Activated CD4-positive, alpha-beta T cell treated with anti-CD3 and anti-CD28 coated beads, Interleukin-2, amount 10 ng/mL, durations not matched to agents 7 days and 5 days (primary cell): ENCODE measurements at regions not wholly inside any gene's neighbourhood (a gene's known extent, or its start where the extent isn't known, plus 50 kb on each side); places are given as distances from the start of the nearest gene placed in this dataset.

Experiments
- CTCF ChIA-PET: fragments of 350-600 bp; sonication (Branson Sonifier 250); formaldehyde crosslinking; loops from one replicate; lab custom pipeline; 2021; ENCODE audit warnings: antibody characterized with exemption; lab: Charles Lee
- POLR2A ChIA-PET: fragments of 350-600 bp; sonication (Branson Sonifier 250); formaldehyde crosslinking; loops from one replicate; lab custom pipeline; 2021; ENCODE audit warnings: antibody characterized with exemption; lab: Charles Lee
- DNase-seq: peaks from one replicate; pipeline ENCODE4 v3.0.0-alpha.2; 2020
- H3K27ac Mint-ChIP-seq: one replicate; pipeline ENCODE4 v1.8.0; 2021; ENCODE audit warnings: mild to moderate bottlenecking, moderate library complexity, mixed read lengths
- H3K27me3 Mint-ChIP-seq: one replicate; pipeline ENCODE4 v1.8.0; 2021; ENCODE audit warnings: mixed read lengths
- H3K36me3 Mint-ChIP-seq: one replicate; pipeline ENCODE4 v1.8.0; 2021; ENCODE audit warnings: low read depth, mixed read lengths
- H3K4me1 Mint-ChIP-seq: one replicate; pipeline ENCODE4 v1.8.0; 2021; ENCODE audit warnings: mixed read lengths
- H3K4me3 Mint-ChIP-seq: one replicate; pipeline ENCODE4 v1.8.0; 2021; ENCODE audit warnings: mild to moderate bottlenecking, moderate library complexity, mixed read lengths
- H3K9me3 Mint-ChIP-seq: one replicate; pipeline ENCODE4 v1.8.0; 2021; ENCODE audit warnings: mixed read lengths

GRCh38 chr20:40915756-40916155, 112.9 kb upstream of the TOP1 start:
- ChIA-PET CTCF (no interaction called here), POLR2A (no interaction called here)
- DNase-seq: no peak
- no peaks in the 10 kb centered on the region for H3K4me1 Mint-ChIP-seq
- H3K4me3 Mint-ChIP-seq: no peak overlapping the region
- H3K36me3 Mint-ChIP-seq: no peaks in the 10 kb centered on the region
- peaks cover 2% of the 10 kb centered on the region for H3K27me3 Mint-ChIP-seq
- no peak overlapping the region for H3K27ac Mint-ChIP-seq
- H3K9me3 Mint-ChIP-seq: peaks cover 3% of the 10 kb centered on the region

GRCh38 chr20:40916276-40916675, 112.3 kb upstream of the TOP1 start:
- POLR2A ChIA-PET: no interaction called here
- Mint-ChIP-seq H3K27ac (no peak overlapping the region), H3K36me3 (no peaks in the 10 kb centered on the region), H3K27me3 (peaks cover 2% of the 10 kb centered on the region), H3K4me3 (no peak overlapping the region), H3K4me1 (no peaks in the 10 kb centered on the region), H3K9me3 (peaks cover 3% of the 10 kb centered on the region)
- CTCF ChIA-PET: no interaction called here
- DNase-seq: no peak

GRCh38 chr20:40920291-40920690, 108.3 kb upstream of the TOP1 start:
- no peaks in the 10 kb centered on the region for H3K36me3 Mint-ChIP-seq
- POLR2A ChIA-PET: no interaction called here
- DNase-seq: no peak
- CTCF ChIA-PET: no interaction called here
- H3K4me1 Mint-ChIP-seq: no peaks in the 10 kb centered on the region
- no peak overlapping the region for H3K4me3 Mint-ChIP-seq
- H3K27me3 Mint-ChIP-seq: peaks cover 4% of the 10 kb centered on the region
- H3K9me3 Mint-ChIP-seq: peaks cover 3% of the 10 kb centered on the region
- no peak overlapping the region for H3K27ac Mint-ChIP-seq

GRCh38 chr20:40922865-40923264, 105.8 kb upstream of the TOP1 start:
- Mint-ChIP-seq H3K36me3 (no peaks in the 10 kb centered on the region), H3K27me3 (peaks cover 6% of the 10 kb centered on the region), H3K9me3 (no peaks in the 10 kb centered on the region), H3K4me1 (no peaks in the 10 kb centered on the region), H3K27ac (no peak overlapping the region), H3K4me3 (no peak overlapping the region)
- ChIA-PET CTCF (no interaction called here), POLR2A (no interaction called here)
- DNase-seq: no peak

GRCh38 chr20:40925829-40926510, 102.7 kb upstream of the TOP1 start:
- H3K27me3 Mint-ChIP-seq: peaks cover 6% of the 10 kb centered on the region
- H3K4me3 Mint-ChIP-seq: no peak overlapping the region
- DNase-seq: no peak
- H3K27ac Mint-ChIP-seq: no peak overlapping the region
- CTCF ChIA-PET: no interaction called here
- POLR2A ChIA-PET: no interaction called here
- no peaks in the 10 kb centered on the region for H3K4me1 Mint-ChIP-seq
- H3K9me3 Mint-ChIP-seq: no peaks in the 10 kb centered on the region
- no peaks in the 10 kb centered on the region for H3K36me3 Mint-ChIP-seq

GRCh38 chr20:40926928-40927327, 101.7 kb upstream of the TOP1 start:
- ChIA-PET CTCF (no interaction called here), POLR2A (no interaction called here)
- Mint-ChIP-seq H3K27ac (no peak overlapping the region), H3K4me3 (no peak overlapping the region), H3K9me3 (no peaks in the 10 kb centered on the region), H3K27me3 (peaks cover 4% of the 10 kb centered on the region), H3K36me3 (no peaks in the 10 kb centered on the region), H3K4me1 (peaks cover 5% of the 10 kb centered on the region)
- DNase-seq: no peak

GRCh38 chr20:40930561-40930960, 98.1 kb upstream of the TOP1 start:
- Mint-ChIP-seq H3K4me3 (no peak overlapping the region), H3K36me3 (no peaks in the 10 kb centered on the region), H3K9me3 (peaks cover 3% of the 10 kb centered on the region), H3K27ac (no peak overlapping the region), H3K4me1 (peaks cover 5% of the 10 kb centered on the region), H3K27me3 (peaks cover 4% of the 10 kb centered on the region)
- no peak for DNase-seq
- ChIA-PET POLR2A (no interaction called here), CTCF (no interaction called here)

GRCh38 chr20:40931410-40932044, 97.1 kb upstream of the TOP1 start:
- Mint-ChIP-seq H3K4me3 (no peak overlapping the region), H3K27ac (no peak overlapping the region), H3K36me3 (no peaks in the 10 kb centered on the region), H3K4me1 (peaks cover 5% of the 10 kb centered on the region), H3K27me3 (no peaks in the 10 kb centered on the region), H3K9me3 (peaks cover 3% of the 10 kb centered on the region)
- ChIA-PET CTCF (no interaction called here), POLR2A (no interaction called here)
- no peak for DNase-seq

- ChIA-PET POLR2A (interaction anchor here (0.6 kb wide), 1 partner anchor 638 kb away, joined by 12 read pairs; no protein-coding TSS in a partner anchor), CTCF (no interaction called here)
- Mint-ChIP-seq H3K36me3 (no peaks in the 10 kb centered on the region), H3K4me1 (peaks cover 5% of the 10 kb centered on the region), H3K9me3 (peaks cover 3% of the 10 kb centered on the region), H3K27ac (no peak overlapping the region), H3K4me3 (no peak overlapping the region), H3K27me3 (peaks cover 3% of the 10 kb centered on the region)
- DNase-seq: no peak
These were observed 96.2 kb upstream of the TOP1 start for GRCh38 chr20:40932436-40932835.

- Mint-ChIP-seq H3K9me3 (peaks cover 3% of the 10 kb centered on the region), H3K27ac (no peak overlapping the region), H3K4me3 (no peak overlapping the region), H3K27me3 (peaks cover 5% of the 10 kb centered on the region), H3K36me3 (no peaks in the 10 kb centered on the region), H3K4me1 (peaks cover 5% of the 10 kb centered on the region)
- ChIA-PET CTCF (no interaction called here), POLR2A (no interaction called here)
- DNase-seq: no peak
These were observed 94.9 kb upstream of the TOP1 start for GRCh38 chr20:40933758-40934157.

GRCh38 chr20:40938020-40938419, 90.6 kb upstream of the TOP1 start:
- CTCF ChIA-PET: no interaction called here

GRCh38 chr20:40939667-40940066, 89.0 kb upstream of the TOP1 start:
- H3K36me3 Mint-ChIP-seq: no peaks in the 10 kb centered on the region
- no peak for DNase-seq
- no peaks in the 10 kb centered on the region for H3K9me3 Mint-ChIP-seq
- H3K27ac Mint-ChIP-seq: no peak overlapping the region
- ChIA-PET POLR2A (no interaction called here), CTCF (interaction anchor here (0.6 to 1.5 kb wide), 2 partner anchors 14 to 24 kb away, joined by 3 read pairs; no protein-coding TSS in a partner anchor)
- peaks cover 5% of the 10 kb centered on the region for H3K27me3 Mint-ChIP-seq
- no peaks in the 10 kb centered on the region for H3K4me1 Mint-ChIP-seq
- H3K4me3 Mint-ChIP-seq: no peak overlapping the region

More at GRCh38 chr20:40938020-40938419, 90.6 kb upstream of the TOP1 start:
- Mint-ChIP-seq H3K4me3 (no peak overlapping the region), H3K36me3 (no peaks in the 10 kb centered on the region), H3K27me3 (peaks cover 5% of the 10 kb centered on the region), H3K4me1 (no peaks in the 10 kb centered on the region), H3K27ac (no peak overlapping the region), H3K9me3 (peaks cover 3% of the 10 kb centered on the region)
- POLR2A ChIA-PET: no interaction called here
- no peak for DNase-seq

GRCh38 chr20:40941133-40941610, 87.5 kb upstream of the TOP1 start:
- no peak for DNase-seq
- no peak overlapping the region for H3K4me3 Mint-ChIP-seq
- H3K4me1 Mint-ChIP-seq: no peaks in the 10 kb centered on the region
- H3K9me3 Mint-ChIP-seq: no peaks in the 10 kb centered on the region
- no peak overlapping the region for H3K27ac Mint-ChIP-seq
- POLR2A ChIA-PET: no interaction called here
- peaks cover 5% of the 10 kb centered on the region for H3K27me3 Mint-ChIP-seq
- CTCF ChIA-PET: interaction anchor here (1.5 kb wide), 1 partner anchor 12 kb away, joined by 3 read pairs; no protein-coding TSS in a partner anchor
- H3K36me3 Mint-ChIP-seq: no peaks in the 10 kb centered on the region
